ENCODE measurements at regions not wholly inside any gene's neighbourhood (a gene's known extent, or its start where the extent isn't known, plus 50 kb on each side); places are given as distances from the start of the nearest gene placed in this dataset.

- dilution Hi-C loops (cut with MboI; ENCODE audit: extremely low pct_ligation_motif_present, low sequenced_read_pairs), result no loop called here
- TF ChIP-seq JUN (IDR thresholded peaks at IDR 0.05; ENCODE audit: borderline replicate concordance, insufficient read depth, insufficient read length, low read depth), result no peak
- FAIRE-seq, result no peak
- ChIA-PET CTCF (no interaction called here), POLR2A (no interaction called here)
- DNase-seq (ENCODE audit: low read depth, low spot score), result no peak
- no peaks in the 10 kb centered on the region for H4K20me1 ChIP-seq (replicated peaks; ENCODE audit: control insufficient read depth, extremely low read depth, insufficient read depth, low read length)
- no peak overlapping the region for H2AFZ ChIP-seq (ENCODE audit: low read depth, low read length)
- H3K9ac ChIP-seq (replicated peaks; ENCODE audit: extremely low read depth, insufficient read depth, low read length), result no peak overlapping the region
- H3K9me1 ChIP-seq (replicated peaks; ENCODE audit: control insufficient read depth, extremely low read depth, insufficient read depth, low read length), result no peaks in the 10 kb centered on the region
- H3K27me3 ChIP-seq (ENCODE audit: control insufficient read depth in 2 of 2, insufficient read depth in 2 of 2, low read length in 2 of 2), result no peaks in the 10 kb centered on the region
- no peak overlapping the region for H3K4me2 ChIP-seq (ENCODE audit: insufficient read depth, low read length)
- H3K27ac ChIP-seq (ENCODE audit: insufficient read depth, low read depth, low read length), result no peak overlapping the region
- no TSS peak for BruUV-seq (replicated peaks)
- no peaks in the 10 kb centered on the region for H3K4me1 ChIP-seq (ENCODE audit: control insufficient read depth, extremely low read depth, insufficient read depth, low read length)
- no peaks in the 10 kb centered on the region for H3K36me3 ChIP-seq (ENCODE audit: control insufficient read depth in 2 of 2, extremely low read depth in 1 of 2, insufficient read depth in 2 of 2, low read length in 2 of 2)
- intact Hi-C loops (cut with micrococcal nuclease), result no loop called here
- no peaks in the 10 kb centered on the region for H3K79me2 ChIP-seq (ENCODE audit: control insufficient read depth, insufficient read depth, low read length)
- H3K4me3 ChIP-seq (replicated peaks in 1 of 3; ENCODE audit: insufficient read depth in 1 of 3, low read depth in 1 of 3, low read length in 3 of 3), result no peak overlapping the region
- no peaks in the 10 kb centered on the region for H3K9me3 ChIP-seq (replicated peaks; ENCODE audit: control insufficient read depth, insufficient read depth, low read length)
Observed at GRCh38 chr5:86838083-86838482, 220.3 kb downstream of the COX7C start.

GRCh38 chr5:86841000-86841644, 223.4 kb downstream of the COX7C start:
- H3K27me3 ChIP-seq (ENCODE audit: control insufficient read depth in 2 of 2, insufficient read depth in 2 of 2, low read length in 2 of 2), result no peaks in the 10 kb centered on the region
- TF ChIP-seq POLR2AphosphoS5 (IDR thresholded peaks at IDR 0.05; ENCODE audit: insufficient read depth, low read depth, low read length) (no peak), EZH2 (IDR thresholded peaks at IDR 0.05; ENCODE audit: borderline replicate concordance, low read depth, low read length, severe bottlenecking) (no peak), FOS (IDR thresholded peaks at IDR 0.05; ENCODE audit: borderline replicate concordance, insufficient read depth, low read length) (no peak), MYC (IDR thresholded peaks at IDR 0.05; ENCODE audit: low read depth, low read length) (no peak), GATA2 (IDR thresholded peaks at IDR 0.05; ENCODE audit: insufficient read depth, insufficient read length, low read depth, low read length) (no peak), MAX (IDR thresholded peaks at IDR 0.05; ENCODE audit: insufficient read depth, insufficient read length) (no peak), POLR2A (IDR thresholded peaks at IDR 0.05; ENCODE audit: low read depth, low read length) (no peak), CTCF (IDR thresholded peaks at IDR 0.05; ENCODE audit: extremely low read depth in 1 of 2, insufficient read depth in 1 of 2, low read depth in 1 of 2, low read length in 2 of 2) (no peak), JUN (IDR thresholded peaks at IDR 0.05; ENCODE audit: borderline replicate concordance, insufficient read depth, insufficient read length, low read depth) (no peak)
- dilution Hi-C loops (cut with MboI; ENCODE audit: extremely low pct_ligation_motif_present, low sequenced_read_pairs) (no loop called here), intact Hi-C loops (cut with micrococcal nuclease) (no loop called here)
- no peak overlapping the region for H3K27ac ChIP-seq (ENCODE audit: insufficient read depth, low read depth, low read length)
- H2AFZ ChIP-seq (ENCODE audit: low read depth, low read length), result no peak overlapping the region
- H3K4me3 ChIP-seq (replicated peaks in 1 of 3; ENCODE audit: insufficient read depth in 1 of 3, low read depth in 1 of 3, low read length in 3 of 3), result no peak overlapping the region
- FAIRE-seq, result no peak
- BruUV-seq (replicated peaks), result no TSS peak
- CTCF ChIA-PET, result no interaction called here
- no peaks in the 10 kb centered on the region for H3K79me2 ChIP-seq (ENCODE audit: control insufficient read depth, insufficient read depth, low read length)
- no peaks in the 10 kb centered on the region for H3K9me3 ChIP-seq (replicated peaks; ENCODE audit: control insufficient read depth, insufficient read depth, low read length)
- H3K4me1 ChIP-seq (ENCODE audit: control insufficient read depth, extremely low read depth, insufficient read depth, low read length), result no peaks in the 10 kb centered on the region
- H3K9ac ChIP-seq (replicated peaks; ENCODE audit: extremely low read depth, insufficient read depth, low read length), result no peak overlapping the region
- H3K36me3 ChIP-seq (ENCODE audit: control insufficient read depth in 2 of 2, extremely low read depth in 1 of 2, insufficient read depth in 2 of 2, low read length in 2 of 2), result no peaks in the 10 kb centered on the region
- H3K4me2 ChIP-seq (ENCODE audit: insufficient read depth, low read length), result no peak overlapping the region
- POLR2A ChIA-PET, result no interaction called here
- H4K20me1 ChIP-seq (replicated peaks; ENCODE audit: control insufficient read depth, extremely low read depth, insufficient read depth, low read length), result no peaks in the 10 kb centered on the region
- no peak for DNase-seq (ENCODE audit: low read depth, low spot score)
- no peaks in the 10 kb centered on the region for H3K9me1 ChIP-seq (replicated peaks; ENCODE audit: control insufficient read depth, extremely low read depth, insufficient read depth, low read length)
